ENCODE measurements at regions not wholly inside any gene's neighbourhood (a gene's known extent, or its start where the extent isn't known, plus 50 kb on each side); places are given as distances from the start of the nearest gene placed in this dataset.

DNA sequence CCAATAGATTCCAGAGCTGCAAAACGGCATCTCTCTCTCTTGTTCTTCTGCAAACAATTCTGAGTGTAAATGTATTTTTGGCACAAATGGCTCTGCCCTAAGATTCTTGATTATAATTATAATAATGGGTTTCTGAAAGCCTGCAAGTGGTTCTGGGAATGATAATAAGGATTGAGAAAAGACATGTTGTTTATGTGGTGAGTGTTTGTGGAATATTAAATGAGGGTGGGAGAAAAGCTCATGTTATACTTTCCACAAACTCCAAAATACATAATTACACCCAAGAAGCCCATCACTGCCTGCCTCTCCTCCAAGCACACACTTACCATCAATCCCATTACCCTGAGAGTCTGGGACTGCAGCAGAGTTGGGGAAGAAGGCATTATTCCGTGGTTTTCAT lies 460.0 kb upstream of the BRINP1 start:
- TF ChIP-seq, protein P1, sequence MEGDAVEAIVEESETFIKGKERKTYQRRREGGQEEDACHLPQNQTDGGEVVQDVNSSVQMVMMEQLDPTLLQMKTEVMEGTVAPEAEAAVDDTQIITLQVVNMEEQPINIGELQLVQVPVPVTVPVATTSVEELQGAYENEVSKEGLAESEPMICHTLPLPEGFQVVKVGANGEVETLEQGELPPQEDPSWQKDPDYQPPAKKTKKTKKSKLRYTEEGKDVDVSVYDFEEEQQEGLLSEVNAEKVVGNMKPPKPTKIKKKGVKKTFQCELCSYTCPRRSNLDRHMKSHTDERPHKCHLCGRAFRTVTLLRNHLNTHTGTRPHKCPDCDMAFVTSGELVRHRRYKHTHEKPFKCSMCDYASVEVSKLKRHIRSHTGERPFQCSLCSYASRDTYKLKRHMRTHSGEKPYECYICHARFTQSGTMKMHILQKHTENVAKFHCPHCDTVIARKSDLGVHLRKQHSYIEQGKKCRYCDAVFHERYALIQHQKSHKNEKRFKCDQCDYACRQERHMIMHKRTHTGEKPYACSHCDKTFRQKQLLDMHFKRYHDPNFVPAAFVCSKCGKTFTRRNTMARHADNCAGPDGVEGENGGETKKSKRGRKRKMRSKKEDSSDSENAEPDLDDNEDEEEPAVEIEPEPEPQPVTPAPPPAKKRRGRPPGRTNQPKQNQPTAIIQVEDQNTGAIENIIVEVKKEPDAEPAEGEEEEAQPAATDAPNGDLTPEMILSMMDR (conservative IDR thresholded peaks at IDR 0.05): no peak
- no peak for TF ChIP-seq ZFX (IDR thresholded peaks at IDR 0.05)
- no peak overlapping the region for H3K27ac ChIP-seq

DNA sequence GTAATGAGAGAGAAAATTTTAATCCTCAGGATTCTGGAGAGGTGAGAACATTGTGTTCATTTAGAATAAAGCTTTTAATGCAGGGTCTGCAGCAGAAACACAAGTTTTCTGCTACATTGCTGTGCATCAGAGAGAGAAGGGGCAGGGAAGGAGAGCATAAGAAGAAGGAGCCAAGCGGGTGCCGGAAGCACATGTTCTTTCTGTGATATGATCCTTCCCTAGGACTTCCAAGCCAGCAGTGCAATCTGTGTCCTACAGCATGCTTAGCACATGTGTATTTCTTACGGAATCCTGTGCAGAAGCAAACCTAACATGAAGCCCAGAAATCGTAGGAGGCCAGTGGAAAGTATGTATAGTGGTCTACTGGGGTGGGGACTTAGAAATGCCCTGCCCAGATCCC lies 458.3 kb upstream of the BRINP1 start:
- no peak overlapping the region for H3K27ac ChIP-seq
- no peak for TF ChIP-seq ZFX (IDR thresholded peaks at IDR 0.05)
- TF ChIP-seq, protein P1 (conservative IDR thresholded peaks at IDR 0.05): no peak

DNA sequence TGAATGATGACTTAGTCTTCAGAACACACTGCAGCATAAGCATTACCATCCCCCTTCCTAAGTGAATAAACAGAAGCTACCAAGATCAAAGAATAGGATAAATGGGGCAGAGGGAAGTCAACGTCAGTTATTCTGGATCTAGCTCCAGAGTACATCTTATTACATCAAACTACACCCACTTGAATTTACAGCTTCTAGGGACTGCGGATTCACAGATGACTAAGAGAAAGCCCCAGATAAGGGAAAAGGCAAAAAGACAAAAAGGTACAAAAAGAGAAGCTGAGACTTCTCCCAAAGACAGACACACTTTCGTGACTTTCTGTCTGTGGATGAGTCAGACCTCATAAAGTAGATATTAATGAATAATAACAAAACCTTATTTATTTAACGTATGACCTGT lies 457.9 kb upstream of the BRINP1 start:
- no peak for TF ChIP-seq ZFX (IDR thresholded peaks at IDR 0.05)
- H3K27ac ChIP-seq: no peak overlapping the region

DNA sequence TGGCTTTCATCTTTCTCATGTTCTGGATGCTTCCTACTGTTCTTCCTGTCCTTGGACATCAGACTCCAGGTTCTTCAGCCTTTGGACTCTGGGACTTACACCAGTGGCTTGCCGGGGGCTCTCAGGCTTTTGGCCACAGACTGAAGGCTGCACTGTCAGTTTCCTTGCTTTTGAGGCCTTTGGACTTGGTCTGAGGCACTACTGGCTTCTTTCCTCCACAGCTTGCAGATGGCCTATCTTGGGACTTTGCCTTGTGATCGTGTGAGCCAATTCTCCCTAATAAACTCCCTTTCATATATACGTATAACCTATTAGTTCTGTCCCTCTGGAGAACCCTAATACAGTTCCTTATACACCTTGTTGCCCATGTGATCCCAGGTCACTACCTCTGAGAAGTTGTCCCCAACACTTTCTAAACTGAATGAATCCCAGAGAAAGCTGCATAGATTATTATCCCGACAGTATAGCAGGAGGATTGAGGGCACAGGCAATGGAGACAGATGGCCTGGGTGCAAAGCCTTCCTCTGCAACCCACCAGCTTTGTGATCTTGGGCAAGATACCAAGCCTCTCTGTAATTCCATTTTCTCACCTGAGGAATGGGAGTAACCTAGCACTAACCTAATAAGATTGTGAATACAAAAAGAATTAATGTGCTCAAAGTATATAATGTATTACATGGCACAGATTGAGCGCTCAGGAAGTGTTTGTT lies 449.6 kb upstream of the BRINP1 start:
- no peak for TF ChIP-seq ZFX (IDR thresholded peaks at IDR 0.05)
- TF ChIP-seq, protein P1 (conservative IDR thresholded peaks at IDR 0.05): no peak
- H3K27ac ChIP-seq: no peak overlapping the region

DNA sequence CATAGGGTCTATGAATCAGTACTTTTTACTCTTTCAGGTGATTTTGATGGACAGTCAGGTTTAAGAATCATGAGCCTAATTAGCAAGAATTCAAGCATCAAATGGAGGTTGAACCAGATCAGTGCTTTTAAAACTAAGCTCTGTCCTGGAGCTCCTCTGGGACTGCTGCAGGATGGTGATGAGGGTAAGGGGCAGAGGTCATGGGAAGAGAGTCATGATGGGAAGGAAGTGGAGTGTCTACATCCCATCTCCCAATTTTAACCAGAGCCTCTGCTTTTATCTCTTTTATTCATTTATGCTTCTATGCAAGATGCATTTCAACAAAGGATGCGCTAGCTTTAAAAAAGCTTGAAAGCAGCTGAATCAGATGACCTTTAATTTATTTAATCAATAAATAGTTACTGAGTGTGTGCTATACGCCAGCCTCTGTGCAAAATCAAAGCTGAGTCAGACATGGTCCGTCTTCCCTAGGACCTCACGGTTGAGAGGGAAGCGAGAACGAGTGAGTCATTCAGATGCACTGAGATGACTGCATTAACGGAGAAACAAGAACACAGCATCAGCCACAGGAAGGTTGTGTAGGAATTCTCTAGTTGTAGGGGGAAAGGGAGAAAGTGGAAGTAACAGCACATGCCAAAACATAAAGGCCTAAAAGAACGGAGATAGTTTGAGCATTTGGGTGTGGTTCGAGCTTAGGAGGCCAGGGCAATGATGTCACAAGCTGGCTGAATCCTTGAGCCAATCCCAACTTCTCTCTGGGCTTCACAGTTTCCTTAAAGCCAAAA lies 441.6 kb upstream of the BRINP1 start:
- TF ChIP-seq ZFX (IDR thresholded peaks at IDR 0.05): no peak
- TF ChIP-seq, protein P1 (conservative IDR thresholded peaks at IDR 0.05): no peak
- H3K27ac ChIP-seq: no peak overlapping the region

DNA sequence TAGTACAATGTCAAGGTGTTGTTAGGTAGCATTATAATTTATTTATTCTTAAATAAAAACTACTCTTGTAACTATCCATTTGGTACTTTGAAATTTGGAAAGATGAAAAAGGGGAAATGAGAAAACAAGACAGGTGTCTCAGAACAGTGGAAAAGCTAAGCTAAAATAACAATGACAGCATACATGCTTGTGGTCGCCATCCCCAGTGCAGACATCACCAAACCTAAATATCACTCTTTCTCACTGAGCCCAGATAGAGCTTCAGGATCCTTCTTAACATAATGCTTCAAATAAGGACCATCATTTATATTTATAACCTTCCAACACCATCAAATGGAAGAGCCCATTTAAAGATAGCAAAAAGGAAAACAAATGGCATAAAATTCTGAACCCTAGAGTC lies 434.4 kb upstream of the BRINP1 start:
- TF ChIP-seq, protein P1 (conservative IDR thresholded peaks at IDR 0.05): no peak
- TF ChIP-seq ZFX (IDR thresholded peaks at IDR 0.05): no peak
- no peak overlapping the region for H3K27ac ChIP-seq

DNA sequence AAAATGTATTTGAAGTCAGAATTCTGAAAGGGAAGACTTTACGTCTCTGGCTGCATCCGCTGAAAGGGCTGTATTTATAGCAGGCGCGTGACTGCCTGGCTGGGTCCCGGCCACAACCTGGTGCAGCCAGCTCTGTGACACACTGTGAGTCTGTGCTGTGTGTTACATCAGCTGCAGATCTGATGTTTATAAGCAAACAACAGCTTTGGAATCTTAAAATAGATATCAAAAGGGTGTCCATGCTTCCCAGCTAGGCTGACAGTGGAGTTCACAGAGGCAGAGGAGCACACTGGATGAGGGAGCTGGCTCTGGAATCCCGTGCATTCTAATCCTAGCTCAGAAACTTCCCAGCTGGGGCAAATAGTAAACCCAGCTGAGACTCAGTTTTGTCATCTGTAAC lies 433.4 kb upstream of the BRINP1 start:
- TF ChIP-seq ZFX (IDR thresholded peaks at IDR 0.05): no peak
- TF ChIP-seq, protein P1 (conservative IDR thresholded peaks at IDR 0.05): no peak
- peak overlapping the region; percentile 18; the same call in 1 of the 2 replicates for H3K27ac ChIP-seq
